C4-2B (cell line): ENCODE measurements at regions not wholly inside any gene's neighbourhood (a gene's known extent, or its start where the extent isn't known, plus 50 kb on each side); places are given as distances from the start of the nearest gene placed in this dataset.

Experiments used
- CTCF ChIP-seq: fragments of 450-650 bp; conservative IDR thresholded peaks from 2 replicates; pipeline ENCODE4 v1.5.1; 2017; ENCODE audit warnings: mild to moderate bottlenecking
- ZFX ChIP-seq: fragments of 450-650 bp; IDR thresholded peaks from 2 replicates; pipeline ENCODE4 v1.6.1; 2017

DNA sequence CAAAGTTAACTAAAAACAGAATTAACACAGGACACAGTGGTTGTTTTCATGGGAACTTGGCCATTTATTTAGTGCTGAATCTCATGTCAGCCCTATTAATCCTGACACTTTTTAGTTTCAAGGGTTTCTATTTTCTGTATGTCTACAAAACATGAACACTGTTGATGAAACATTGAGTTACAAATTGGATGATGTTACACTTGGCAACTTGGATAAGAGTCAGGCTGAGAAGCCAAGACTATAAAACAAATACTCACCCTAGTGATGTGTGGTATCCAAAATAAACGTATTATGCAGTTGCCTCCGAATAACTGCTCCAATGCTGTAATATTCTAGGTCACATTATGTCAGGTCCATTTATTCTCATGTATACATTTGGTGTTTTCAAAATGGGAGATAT, 349.6 kb downstream of the ZIC1 start:
- TF ChIP-seq CTCF (no peak), ZFX (no peak)
